GM18870 (cell line): ENCODE measurements at regions not wholly inside any gene's neighbourhood (a gene's known extent, or its start where the extent isn't known, plus 50 kb on each side); places are given as distances from the start of the nearest gene placed in this dataset.
"Not testable (repeated sequence)": the region's sequence is repeated elsewhere in the genome, so short reads cannot be mapped to it uniquely, and the experiment has no call there.

Experiments
- ATAC-seq: cut with Tn5 transposase; IDR thresholded peaks from one replicate; pipeline ENCODE4 v1.9.1; 2021; ENCODE audit warnings: moderate library complexity; ENCODE audit not compliant: unreplicated experiment

- ATAC-seq = no peak
Measured at GRCh38 chr17:77288115-77288619, 147.4 kb downstream of the SEC14L1 start.

GRCh38 chr17:77290759-77291558 lies 150.2 kb downstream of the SEC14L1 start:
- ATAC-seq = not testable (repeated sequence)

DNA sequence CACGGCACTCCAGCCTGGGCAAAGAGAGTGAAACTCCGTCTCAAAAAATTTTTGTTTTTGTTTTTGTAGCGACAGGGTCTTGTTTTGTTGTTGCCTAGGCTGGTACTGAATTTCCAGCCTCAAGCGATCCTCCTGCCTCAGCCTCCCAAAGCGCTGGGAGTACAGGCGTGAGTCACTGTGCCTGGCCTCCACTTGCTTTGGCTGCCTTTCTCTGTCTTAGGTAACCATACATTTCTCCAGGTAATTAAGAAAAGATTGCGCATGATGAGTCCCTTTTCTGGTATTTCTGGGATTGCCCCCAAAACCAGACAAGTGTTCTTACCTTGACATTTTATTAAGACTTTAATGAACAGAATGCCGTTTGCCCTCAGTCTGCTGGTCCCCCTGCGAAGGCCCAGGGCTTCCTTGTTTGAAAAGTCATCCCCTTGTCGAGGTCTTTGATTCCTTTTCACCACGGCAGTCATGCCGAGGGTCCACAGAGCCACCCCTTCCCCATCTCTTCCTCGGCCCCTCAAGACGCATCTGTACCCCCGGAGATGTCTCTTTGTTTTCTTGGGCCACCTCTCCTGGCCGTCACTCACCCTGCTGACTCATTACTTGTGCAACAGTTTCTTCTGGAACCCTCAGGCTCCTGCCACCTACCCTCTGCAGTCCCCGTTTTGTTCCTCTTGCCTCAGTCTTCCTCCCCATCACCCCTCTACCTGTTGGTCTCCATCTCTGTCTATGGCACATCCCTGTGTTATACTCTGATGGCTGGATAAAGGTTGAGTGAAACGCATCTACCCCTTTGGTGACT lies 151.0 kb downstream of the SEC14L1 start:
- no peak for ATAC-seq

- ATAC-seq = no peak
Measured at GRCh38 chr17:77294761-77295160, 154.0 kb downstream of the SEC14L1 start.

- no peak for ATAC-seq
Measured at GRCh38 chr17:77295241-77295853, 154.6 kb downstream of the SEC14L1 start.

DNA sequence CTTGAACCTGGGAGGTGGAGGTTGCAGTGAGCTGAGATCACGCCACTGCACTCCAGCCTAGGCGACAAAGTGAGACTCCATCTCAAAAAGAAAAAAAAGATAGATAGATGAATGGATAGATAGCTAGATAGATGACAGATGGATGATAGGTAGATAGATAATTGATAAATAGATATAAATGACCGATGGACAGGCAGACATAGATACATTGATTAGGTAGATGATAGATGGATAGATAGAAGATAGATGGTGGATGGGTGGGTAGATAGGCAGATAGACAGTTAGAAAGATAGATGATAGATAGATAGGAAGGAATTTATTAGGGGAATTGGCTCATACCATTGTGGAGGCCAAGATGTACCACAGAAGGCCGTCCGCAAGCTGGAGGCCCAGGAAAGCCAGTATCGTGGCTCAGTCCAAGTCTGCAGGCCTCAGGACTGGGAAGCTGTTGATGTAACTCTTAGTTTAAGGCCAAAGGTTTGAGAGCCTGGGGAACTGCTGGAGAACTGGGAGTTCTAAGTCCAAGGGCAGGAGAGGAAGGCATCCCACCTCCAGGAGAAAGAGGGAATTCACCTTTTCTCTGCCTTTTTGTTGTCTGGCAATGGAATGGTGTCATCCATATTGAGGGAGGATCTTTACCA lies 156.1 kb downstream of the SEC14L1 start:
- ATAC-seq = no peak

DNA sequence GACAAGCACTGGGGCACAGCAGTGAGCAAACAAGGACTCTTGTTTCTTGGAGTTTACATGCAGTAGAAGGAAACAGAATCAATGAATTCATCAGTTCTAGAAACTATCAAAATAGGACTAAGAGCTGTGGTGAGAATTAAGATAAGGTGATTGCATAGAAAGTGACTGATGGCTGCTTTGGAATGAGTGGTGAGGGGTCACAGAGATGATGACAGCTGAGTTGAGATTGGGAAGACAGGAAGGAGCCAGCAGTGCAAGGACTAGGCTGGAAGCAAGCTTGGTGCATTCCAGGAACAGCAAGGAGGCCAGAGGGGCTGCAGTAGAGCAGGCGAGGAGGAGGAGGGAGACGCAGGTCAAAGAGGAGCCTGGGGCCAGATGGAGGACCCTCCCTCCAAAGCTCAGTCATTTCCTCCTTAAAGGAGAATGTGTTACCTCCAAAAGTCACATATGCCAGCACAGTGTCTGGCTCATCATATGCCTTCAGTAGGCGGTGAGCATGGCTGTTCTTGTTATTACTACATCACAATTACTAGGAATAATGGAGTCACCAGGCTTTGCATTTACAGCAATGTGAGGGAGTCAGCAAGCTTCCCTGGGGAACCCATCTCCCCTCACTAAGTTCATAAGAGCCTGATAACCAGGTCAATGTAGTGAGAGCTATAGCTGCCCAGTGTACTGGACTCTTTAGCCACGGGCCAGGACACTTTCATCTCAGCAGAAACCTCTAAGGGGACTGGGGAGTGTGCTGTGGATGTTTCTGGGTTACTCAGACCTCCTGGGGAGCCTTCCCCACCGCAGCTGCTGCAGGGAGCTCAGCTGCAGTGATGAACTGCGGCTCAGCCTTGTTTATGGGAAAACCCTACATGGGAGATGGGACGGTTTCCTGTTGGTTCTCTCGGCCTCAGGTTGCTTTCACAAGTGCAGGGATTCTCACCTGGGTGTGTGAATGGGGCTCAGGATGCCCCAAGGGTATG lies 157.2 kb downstream of the SEC14L1 start:
- ATAC-seq = no peak

- no peak for ATAC-seq
Measured at GRCh38 chr17:77298811-77299210, 158.0 kb downstream of the SEC14L1 start.

GRCh38 chr17:77299256-77300015 lies 158.7 kb downstream of the SEC14L1 start:
- no peak for ATAC-seq

DNA sequence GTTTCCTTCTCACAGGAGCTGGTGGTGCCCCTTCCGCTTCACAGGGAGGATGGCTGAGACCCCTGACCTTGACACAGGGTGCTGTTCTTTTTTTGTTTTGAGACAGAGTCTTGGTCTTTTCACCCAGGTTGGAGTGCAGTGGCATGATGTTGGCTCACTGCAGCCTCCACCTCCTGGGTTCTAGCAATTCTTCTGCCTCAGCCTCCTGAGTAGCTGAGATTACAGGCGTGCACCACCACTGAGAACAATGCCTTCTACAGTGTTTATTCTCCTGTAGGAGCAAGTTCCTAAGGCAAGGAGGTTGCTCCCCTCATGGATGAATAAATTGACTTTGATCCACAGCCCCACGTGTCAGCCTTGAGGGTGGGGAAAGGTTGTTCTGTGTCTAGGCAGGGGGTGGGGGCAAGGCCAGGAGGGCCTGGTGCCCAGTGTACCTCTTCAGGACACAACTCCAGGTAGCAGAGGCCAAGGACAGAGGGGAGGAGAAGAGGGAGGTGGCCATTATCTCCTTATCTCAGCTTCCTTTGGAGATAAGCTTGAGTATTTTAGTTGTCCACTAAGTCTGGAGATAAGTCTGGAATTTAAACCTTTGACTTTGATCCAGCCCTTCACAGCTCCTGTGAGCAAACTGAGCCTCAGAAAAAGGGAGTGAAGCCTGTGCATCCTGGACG lies 159.4 kb downstream of the SEC14L1 start:
- no peak for ATAC-seq

DNA sequence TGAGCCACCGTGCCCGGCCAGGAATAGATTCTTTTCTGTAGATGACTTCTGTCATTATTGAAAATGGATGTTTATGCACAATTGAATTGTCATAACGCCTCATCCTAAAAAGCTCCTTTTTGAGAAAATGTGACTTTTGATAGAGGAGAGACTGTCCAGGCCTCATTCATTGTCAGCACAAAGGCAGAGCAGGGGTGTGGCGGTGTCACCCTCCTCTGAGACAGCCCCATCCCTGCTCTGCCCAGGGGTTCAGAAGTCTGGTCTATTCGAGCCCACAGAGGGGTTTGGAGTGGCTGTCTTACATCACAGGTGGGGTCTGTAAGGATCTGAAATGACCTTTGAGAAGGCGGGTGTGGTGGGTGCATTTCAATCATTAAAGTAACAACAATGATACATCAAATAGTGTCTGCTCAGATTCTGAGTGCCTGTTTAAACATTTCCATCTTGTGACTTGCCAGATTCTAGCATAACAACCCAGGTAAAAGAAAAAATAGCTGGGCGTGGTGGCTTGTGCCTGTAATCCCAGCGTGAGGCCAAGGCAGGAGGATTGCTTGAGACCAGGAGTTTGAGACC lies 161.0 kb downstream of the SEC14L1 start:
- ATAC-seq = no peak

GRCh38 chr17:77302682-77303081 lies 161.9 kb downstream of the SEC14L1 start:
- no peak for ATAC-seq

DNA sequence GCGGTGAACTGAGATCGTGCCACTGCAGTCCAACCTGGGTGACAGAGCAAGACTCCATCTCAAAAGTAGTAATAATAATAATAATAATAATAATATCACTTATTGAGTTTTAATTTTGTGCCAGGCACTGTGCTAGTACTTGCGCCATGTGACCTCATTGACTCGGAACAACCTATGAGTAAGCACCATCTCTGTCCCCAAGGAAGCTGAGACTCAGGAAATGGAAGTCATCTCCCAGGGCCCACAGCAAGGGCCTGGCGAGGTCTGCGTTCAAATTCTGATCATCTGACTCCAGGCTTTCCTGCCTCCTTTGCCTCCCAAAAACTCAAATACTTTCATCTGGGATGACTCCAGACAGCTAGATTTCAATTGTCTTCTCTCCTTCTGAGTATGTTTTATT lies 162.9 kb downstream of the SEC14L1 start:
- ATAC-seq = no peak

GRCh38 chr17:77304051-77304745 lies 163.4 kb downstream of the SEC14L1 start:
- ATAC-seq = no peak

GRCh38 chr17:77304746-77305473 lies 164.1 kb downstream of the SEC14L1 start:
- ATAC-seq = no peak

GRCh38 chr17:77306048-77306789 lies 165.4 kb downstream of the SEC14L1 start:
- ATAC-seq = no peak
